ENCODE measurements at regions not wholly inside any gene's neighbourhood (a gene's known extent, or its start where the extent isn't known, plus 50 kb on each side); places are given as distances from the start of the nearest gene placed in this dataset.

DNA sequence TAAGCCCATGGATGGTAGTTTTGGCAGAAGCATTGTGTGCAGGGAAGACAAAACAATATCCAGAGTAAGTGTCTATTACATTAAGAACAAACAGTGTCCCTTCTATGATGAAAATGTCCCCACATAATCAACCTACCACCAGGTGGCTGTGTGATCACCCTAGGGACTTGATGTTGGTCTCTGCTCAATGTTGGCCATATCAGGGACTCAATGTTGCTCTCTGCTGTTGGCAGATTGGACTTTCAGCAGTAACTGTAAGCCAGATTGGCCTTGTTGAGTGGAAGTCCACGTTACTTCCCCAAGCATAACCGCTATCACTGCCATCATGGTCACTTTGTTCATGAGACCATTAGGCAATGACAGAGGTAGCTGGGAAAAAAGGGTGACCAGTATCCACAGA lies 52.8 kb upstream of the PRSS3 start:
- Histone ChIP-seq H3K4me1 (replicated peaks) (no peaks in the 10 kb centered on the region), H3K27me3 (replicated peaks; ENCODE audit: insufficient read depth) (no peaks in the 10 kb centered on the region), H3K27ac (no peak overlapping the region), H3K9me3 (no peaks in the 10 kb centered on the region), H3K4me3 (no peak overlapping the region), H3K36me3 (no peaks in the 10 kb centered on the region)
- TF ChIP-seq POLR2AphosphoS5 (IDR thresholded peaks at IDR 0.05) (no peak), POLR2A (IDR thresholded peaks at IDR 0.05) (no peak)
- TF ChIP-seq, protein P1, sequence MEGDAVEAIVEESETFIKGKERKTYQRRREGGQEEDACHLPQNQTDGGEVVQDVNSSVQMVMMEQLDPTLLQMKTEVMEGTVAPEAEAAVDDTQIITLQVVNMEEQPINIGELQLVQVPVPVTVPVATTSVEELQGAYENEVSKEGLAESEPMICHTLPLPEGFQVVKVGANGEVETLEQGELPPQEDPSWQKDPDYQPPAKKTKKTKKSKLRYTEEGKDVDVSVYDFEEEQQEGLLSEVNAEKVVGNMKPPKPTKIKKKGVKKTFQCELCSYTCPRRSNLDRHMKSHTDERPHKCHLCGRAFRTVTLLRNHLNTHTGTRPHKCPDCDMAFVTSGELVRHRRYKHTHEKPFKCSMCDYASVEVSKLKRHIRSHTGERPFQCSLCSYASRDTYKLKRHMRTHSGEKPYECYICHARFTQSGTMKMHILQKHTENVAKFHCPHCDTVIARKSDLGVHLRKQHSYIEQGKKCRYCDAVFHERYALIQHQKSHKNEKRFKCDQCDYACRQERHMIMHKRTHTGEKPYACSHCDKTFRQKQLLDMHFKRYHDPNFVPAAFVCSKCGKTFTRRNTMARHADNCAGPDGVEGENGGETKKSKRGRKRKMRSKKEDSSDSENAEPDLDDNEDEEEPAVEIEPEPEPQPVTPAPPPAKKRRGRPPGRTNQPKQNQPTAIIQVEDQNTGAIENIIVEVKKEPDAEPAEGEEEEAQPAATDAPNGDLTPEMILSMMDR (IDR thresholded peaks at IDR 0.05) = no peak
- intact Hi-C loops (cut with DNase I) = no loop called here
- 86% methylated on average over 2 of the region's 2 CpGs for WGBS
- no peak for DNase-seq (ENCODE audit: low spot score)

Small RNA genes lying in the stretch of these regions (small RNA-seq; reads per million reads assigned to genes)
- gene TRBV22OR9-2 (0 reads per million in 2 donors), gene TRBV26OR9-2 (0 reads per million in 2 donors)
